ENCODE measurements at regions not wholly inside any gene's neighbourhood (a gene's known extent, or its start where the extent isn't known, plus 50 kb on each side); places are given as distances from the start of the nearest gene placed in this dataset.
"Not testable (repeated sequence)": the region's sequence is repeated elsewhere in the genome, so short reads cannot be mapped to it uniquely, and the experiment has no call there.

DNA sequence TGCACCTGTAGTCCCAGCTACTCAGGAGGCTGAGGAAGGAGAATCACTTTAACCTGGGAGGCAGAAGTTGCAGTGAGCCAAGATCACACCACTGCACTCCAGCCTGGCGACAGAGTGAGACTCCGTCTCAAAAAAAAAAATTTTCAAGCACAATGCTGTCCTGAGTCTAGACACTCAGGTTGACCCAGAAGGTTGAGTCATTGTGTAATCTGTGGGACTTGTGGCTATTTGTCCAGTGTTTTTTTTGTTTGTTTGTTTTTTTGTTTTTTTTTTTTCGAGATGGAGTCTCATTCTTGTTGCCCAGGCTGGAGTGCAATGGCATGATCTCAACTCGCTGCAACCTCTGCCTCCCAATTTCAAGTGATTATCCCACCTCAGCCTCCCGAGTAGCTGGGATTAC, 74.3 kb upstream of the SOX13 start:
- not testable (repeated sequence) for DNase-seq (ENCODE audit: low read depth)

DNA sequence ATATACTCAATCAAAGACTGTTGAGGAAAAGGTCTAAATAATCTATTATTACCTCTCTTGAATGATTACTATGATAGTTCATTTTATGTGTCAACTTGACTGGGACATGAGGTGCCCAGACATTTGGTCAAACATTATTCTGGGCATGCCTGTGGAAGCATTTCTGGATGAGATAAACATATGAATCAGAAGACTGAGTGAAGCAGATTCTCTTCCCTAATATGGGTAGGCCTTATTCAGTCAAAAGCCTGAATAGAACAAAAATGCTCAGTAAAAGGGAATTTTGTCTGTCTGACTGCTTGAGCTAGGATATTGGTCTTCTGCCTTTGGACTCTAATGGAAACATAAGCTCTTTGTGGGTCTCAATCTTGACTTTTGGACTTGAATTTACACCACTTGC, 73.3 kb upstream of the SOX13 start:
- no peak for DNase-seq (ENCODE audit: low read depth)

DNA sequence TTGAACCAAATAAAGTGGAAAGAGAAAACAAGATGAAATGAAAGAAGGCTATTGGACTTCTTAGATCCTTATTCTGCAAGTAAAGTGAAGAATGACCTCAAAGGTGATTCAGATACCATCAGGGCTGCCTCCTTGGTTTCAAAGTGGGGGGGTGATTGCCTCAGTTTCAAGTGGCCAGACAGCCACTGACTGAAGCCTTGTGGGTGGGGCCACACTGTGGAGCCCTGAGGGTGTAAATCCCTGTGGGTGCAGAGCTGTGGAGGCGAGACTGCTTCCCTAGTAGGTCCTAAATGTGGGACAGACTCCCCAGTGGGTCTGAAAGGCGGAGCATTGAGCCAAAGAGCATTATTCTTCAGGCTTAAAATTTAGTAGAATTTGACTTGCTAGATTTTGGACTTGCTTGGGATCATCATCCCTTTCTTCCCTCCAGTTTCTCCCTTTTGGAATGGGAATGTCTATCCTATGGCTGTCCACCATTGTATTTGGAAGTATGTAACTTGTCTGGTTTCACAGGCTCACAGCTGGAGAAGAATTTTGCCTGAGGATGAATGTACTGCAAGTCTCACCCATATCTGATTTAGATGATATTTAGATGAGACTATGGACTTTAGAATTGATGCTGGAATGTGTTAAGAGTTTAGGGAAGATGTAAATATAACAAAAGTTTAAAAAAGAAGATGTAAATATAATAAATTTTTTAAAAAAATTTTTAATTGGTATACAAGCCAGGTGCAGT, 71.6 kb upstream of the SOX13 start:
- DNase-seq (ENCODE audit: low read depth) = no peak

DNA sequence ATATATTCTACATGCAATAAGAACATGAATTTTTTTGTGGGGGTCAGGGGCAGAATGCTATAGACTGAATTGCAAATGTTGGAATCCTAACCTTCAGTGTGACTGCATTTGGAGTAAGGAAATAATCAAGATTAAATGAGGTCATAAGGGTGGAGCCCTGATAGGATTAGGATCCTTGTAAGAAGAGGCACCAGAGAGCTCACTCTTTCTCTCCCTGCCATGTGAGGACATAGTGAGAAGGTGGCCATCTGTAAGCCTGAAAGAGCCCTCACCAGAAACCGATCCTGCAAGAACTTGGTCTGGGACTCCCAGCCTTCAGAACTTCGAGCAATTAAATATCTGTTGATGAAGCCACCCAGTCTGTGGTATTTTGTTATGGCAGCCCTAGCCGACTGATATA, 70.3 kb upstream of the SOX13 start:
- DNase-seq (ENCODE audit: low read depth) = no peak

DNA sequence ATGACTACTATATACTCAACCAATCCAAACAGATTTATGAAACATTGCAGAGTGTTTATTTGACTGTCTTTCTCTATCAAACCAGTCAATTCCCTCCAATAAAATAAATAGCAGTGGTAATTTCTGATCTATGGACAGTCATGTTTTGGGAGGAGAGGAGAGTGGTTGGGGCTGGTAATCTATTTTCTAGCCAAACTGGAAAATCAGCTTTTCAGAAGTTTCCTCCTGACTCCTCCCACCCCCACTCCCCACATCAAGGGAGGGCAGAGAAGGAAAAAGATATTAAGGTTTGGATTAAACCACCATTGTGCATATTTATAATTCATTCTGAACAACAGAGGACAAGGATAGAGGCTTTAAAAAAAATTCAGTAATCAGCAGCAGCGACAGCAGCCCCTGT, 69.4 kb upstream of the SOX13 start:
- DNase-seq (ENCODE audit: low read depth) = no peak

DNA sequence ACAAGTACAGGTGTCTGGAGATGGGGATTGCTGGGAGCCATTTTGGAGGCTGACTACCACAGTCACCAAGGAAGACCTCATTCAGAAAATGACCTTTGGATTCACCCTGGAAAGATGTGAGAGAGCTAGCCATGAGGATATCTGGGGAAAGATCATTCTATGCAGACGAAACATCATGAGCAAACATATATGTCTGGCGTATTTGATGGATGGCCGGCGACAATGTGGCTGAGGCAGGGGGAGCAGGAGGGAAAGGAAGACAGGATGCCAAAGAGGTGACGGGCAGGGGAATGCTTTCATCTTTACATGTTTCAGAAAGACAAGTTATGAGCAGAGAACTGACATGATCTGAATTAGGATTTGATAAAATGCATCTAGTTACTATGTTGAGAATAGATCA, 61.5 kb upstream of the SOX13 start:
- no peak for DNase-seq (ENCODE audit: low read depth)

DNA sequence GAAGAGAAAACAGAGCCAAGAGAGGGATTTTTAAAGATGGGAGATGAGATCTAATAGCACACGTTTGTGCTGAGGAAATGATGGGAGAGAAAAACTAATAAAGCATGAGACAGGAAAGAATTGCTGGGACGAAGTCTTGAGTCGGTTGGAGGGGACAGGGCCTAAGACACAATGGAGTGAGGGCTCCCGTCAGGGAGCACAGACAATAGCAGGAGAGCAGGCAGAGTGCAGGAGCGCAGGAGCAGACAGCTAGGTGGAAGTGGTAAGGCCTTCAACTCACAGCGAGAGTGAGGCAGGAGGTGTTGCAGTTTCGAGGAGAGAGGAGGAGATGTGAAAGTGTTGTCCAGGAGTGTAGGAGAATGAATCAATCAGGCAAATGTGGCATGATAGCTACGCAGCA, 59.9 kb upstream of the SOX13 start:
- DNase-seq (ENCODE audit: low read depth) = no peak

DNA sequence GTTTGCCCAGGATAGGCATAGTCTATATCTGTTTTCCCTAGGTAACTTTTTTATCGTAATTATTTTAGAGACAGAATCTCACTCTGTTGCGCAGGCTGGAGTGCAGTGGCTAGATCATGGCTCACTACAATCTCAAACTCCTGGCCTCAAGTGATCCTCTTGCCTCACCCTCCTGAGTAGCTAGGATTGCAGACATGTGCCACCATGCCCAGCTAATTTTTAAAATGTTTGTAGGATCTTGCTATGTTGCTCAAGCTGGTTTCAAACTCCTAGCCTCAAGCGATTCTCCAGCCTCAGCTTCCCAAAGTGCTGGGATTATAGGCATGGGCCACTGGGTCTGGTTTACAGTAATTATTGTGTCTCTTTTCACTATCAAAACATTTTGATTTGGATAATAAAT, 58.6 kb upstream of the SOX13 start:
- no peak for DNase-seq (ENCODE audit: low read depth)

DNA sequence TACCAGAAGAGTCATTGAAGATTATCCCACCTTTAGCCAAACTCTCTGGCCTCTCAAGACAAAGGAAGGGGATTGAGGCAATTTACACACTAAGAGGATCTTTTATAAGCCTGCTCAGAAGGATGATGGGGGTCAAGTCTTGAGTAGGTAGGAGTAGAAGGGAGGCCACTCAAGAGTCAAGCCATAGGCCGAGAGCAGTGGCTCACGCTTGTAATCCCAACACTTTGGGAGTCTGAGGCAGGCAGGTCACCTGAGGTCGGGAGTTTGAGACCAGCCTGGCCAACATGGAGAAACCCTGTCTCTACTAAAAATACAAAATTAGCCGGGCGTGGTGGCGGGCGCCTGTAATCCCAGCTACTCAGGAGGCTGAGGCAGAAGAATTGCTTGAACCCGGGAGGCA, 58.0 kb upstream of the SOX13 start:
- not testable (repeated sequence) for DNase-seq (ENCODE audit: low read depth)

DNA sequence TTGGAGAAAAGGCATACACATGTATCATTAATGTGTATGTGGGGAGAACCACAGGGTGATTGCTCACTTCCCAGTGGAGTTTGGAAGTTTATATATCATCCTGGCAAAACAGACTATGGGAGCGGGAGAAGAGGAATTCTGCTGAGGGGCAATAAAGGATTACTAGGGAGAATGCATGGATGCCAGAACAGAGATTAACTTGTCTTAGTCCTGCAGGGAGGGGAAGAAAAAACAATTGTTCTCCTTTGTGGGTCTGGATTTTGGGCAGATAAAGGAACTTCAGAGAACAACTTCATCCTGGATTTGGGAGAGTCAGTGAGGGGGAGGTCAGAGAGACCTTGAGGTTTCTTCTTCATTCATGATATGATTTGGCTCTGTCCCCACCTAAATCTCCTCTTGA, 55.9 kb upstream of the SOX13 start:
- no peak for DNase-seq (ENCODE audit: low read depth)

DNA sequence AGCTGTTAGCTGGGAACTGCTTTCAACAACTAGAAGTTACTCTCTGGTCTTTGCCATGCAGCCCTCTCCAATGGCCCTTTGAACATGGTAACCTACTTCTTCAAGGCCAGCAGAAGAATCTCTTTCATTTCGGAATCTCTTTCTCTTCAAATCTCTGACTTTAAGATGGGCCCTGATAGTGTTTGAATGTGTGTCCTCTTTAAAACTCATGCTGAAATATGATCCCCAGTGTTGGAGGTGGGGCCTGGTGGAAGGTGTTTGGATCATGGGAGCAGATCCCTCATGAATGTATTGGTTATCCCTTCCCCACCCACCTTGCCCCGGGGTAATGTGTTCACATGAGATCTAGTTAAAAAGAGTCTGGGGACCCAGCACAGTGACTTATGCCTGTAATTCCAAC, 54.5 kb upstream of the SOX13 start:
- no peak for DNase-seq (ENCODE audit: low read depth)
